GM12878 (cell line): ENCODE measurements at regions not wholly inside any gene's neighbourhood (a gene's known extent, or its start where the extent isn't known, plus 50 kb on each side); places are given as distances from the start of the nearest gene placed in this dataset.

Source experiments
- ATAC-seq: fragments of 200-7000 bp; cut with Tn5 transposase; 3 replicates; pipeline ENCODE4 v1.9.1; 2020; ENCODE audit warnings: mild to moderate bottlenecking, moderate library complexity
- BruUV-seq: library from RNA; stranded (reverse); fragments of 400-500 nt; replicated peaks from 2 replicates; lab custom pipeline; 2021; lab: Mats Ljungman, UMichigan
- CTCF ChIA-PET: fragments of 300-600 bp; sonication (Branson Sonifier 250); formaldehyde crosslinking; extraction: SDS; loops from one replicate; lab custom pipeline; 2021; ENCODE audit warnings: inconsistent platforms; lab: Yijun Ruan, JAX
- POLR2A ChIA-PET: fragments of 350-600 bp; formaldehyde crosslinking; extraction: SDS; loops from one replicate; lab custom pipeline; 2021; ENCODE audit warnings: inconsistent platforms; lab: Charles Lee
- RAD21 ChIA-PET: fragments of 300-600 bp; sonication (Branson Sonifier 250); formaldehyde crosslinking; loops from one replicate; lab custom pipeline; 2023; ENCODE audit warnings: antibody characterized with exemption; ENCODE audit not compliant: unreplicated experiment; lab: Charles Lee
- SMC1A ChIA-PET: fragments of 300-600 bp; sonication (Branson Sonifier 250); formaldehyde crosslinking; loops from one replicate; lab custom pipeline; 2023; ENCODE audit not compliant: unreplicated experiment, uncharacterized antibody; lab: Charles Lee
- DNase-seq: peaks from one replicate; pipeline ENCODE4 v3.0.0-alpha.2; 2011; ENCODE audit warnings: low read depth, low spot score
- FAIRE-seq: peaks from 3 replicates; lab custom pipeline; 2011; peaks lifted over from hg19 to GRCh38; lab: Jason Lieb, UNC
- H2AFZ ChIP-seq: 2 replicates; pipeline ENCODE4 v1.6.0; 2011; ENCODE audit warnings: low read depth, low read length, control low read depth; ENCODE audit not compliant: control insufficient read depth
- H3K27ac ChIP-seq: 2 replicates; pipeline ENCODE4 v1.5.1; 2011; ENCODE audit warnings: control low read depth; ENCODE audit not compliant: control insufficient read depth, insufficient read depth
- H3K27me3 ChIP-seq, 2 experiments: replicated peaks in 1 of 2; 2 replicates each; pipeline versions ENCODE4 v1.6.0 to v1.6.1; 2011; ENCODE audit warnings: low read length in 1 of 2; ENCODE audit not compliant: control insufficient read depth in 2 of 2, insufficient read depth in 2 of 2
- H3K36me3 ChIP-seq, 2 experiments: 2 replicates each; pipeline ENCODE4 v1.5.1; 2011; ENCODE audit warnings: low read length in 1 of 2; ENCODE audit not compliant: control insufficient read depth in 2 of 2, insufficient read depth in 2 of 2
- H3K4me1 ChIP-seq: 2 replicates; pipeline ENCODE4 v1.6.1; 2011; ENCODE audit warnings: mild to moderate bottlenecking, low read length, moderate library complexity, mixed read lengths; ENCODE audit not compliant: control insufficient read depth, insufficient read depth
- H3K4me2 ChIP-seq: 2 replicates; pipeline ENCODE4 v1.6.0; 2011; ENCODE audit warnings: control low read depth; ENCODE audit not compliant: control insufficient read depth, insufficient read depth
- H3K4me3 ChIP-seq: fragments of 200-600 bp; sonication (generic); 2 replicates; pipeline ENCODE4 v1.5.1; 2016
- H3K79me2 ChIP-seq: 2 replicates; pipeline ENCODE4 v1.6.0; 2011; ENCODE audit warnings: low read length; ENCODE audit not compliant: control insufficient read depth, insufficient read depth
- H3K9ac ChIP-seq: 2 replicates; pipeline ENCODE4 v1.8.0; 2011; ENCODE audit warnings: low read length, control low read depth, mixed read lengths; ENCODE audit not compliant: control insufficient read depth, insufficient read depth
- H3K9me3 ChIP-seq: replicated peaks from 3 replicates; pipeline ENCODE4 v1.5.1; 2011; ENCODE audit warnings: mild to moderate bottlenecking, low read length; ENCODE audit not compliant: control insufficient read depth, insufficient read depth
- H4K20me1 ChIP-seq: 2 replicates; pipeline ENCODE4 v1.6.0; 2011; ENCODE audit not compliant: control insufficient read depth, insufficient read depth
- CBFB ChIP-seq: IDR thresholded peaks from 2 replicates; pipeline ENCODE4 v1.6.1; 2016; ENCODE audit warnings: antibody characterized with exemption, low read depth
- YBX1 ChIP-seq: fragments of 450-650 bp; IDR thresholded peaks from 2 replicates; pipeline ENCODE4 v1.6.1; 2016; ENCODE audit warnings: antibody characterized with exemption
- ZNF24 ChIP-seq: fragments of 450-650 bp; IDR thresholded peaks from 2 replicates; pipeline ENCODE4 v1.6.1; 2017; ENCODE audit warnings: antibody characterized with exemption, mild to moderate bottlenecking
- ZNF384 ChIP-seq: IDR thresholded peaks from 2 replicates; pipeline ENCODE4 v1.6.1; 2012; ENCODE audit warnings: low read depth, mild to moderate bottlenecking, low read length, improper control_type of control experiment, borderline replicate concordance
- WGBS: methylation state at CpG from one replicate; pipeline ENCODE4 v1.1.6; 2016; ENCODE audit warnings: low lambda C conversion rate; ENCODE audit not compliant: insufficient replicate concordance, insufficient coverage; ENCODE audit errors: missing lambda C conversion rate; 5-methylcytosine and 5-hydroxymethylcytosine counted together
- in situ Hi-C: fragments of 300-500 bp; cut with MboI; formaldehyde crosslinking; loops from 9 replicates; pipeline ENCODE4 v1.14.3; 2018; ENCODE audit warnings: mixed read lengths
- intact Hi-C: fragments of 100-400 bp; cut with micrococcal nuclease; formaldehyde crosslinking; loops from one replicate; pipeline ENCODE4 v1.14.2; 2022; ENCODE audit not compliant: unreplicated experiment
- TF ChIP-seq, protein P1 (sequence below): fragments of 450-650 bp; IDR thresholded peaks from 2 replicates; pipeline ENCODE4 v1.6.1; 2017; ENCODE audit warnings: antibody characterized with exemption, mild to moderate bottlenecking, moderate library complexity
- TF ChIP-seq, protein P2 (sequence below): fragments of 450-650 bp; IDR thresholded peaks from 2 replicates; pipeline ENCODE4 v1.6.1; 2018; ENCODE audit warnings: borderline replicate concordance, mild to moderate bottlenecking; ENCODE audit not compliant: partially characterized antibody
- TF ChIP-seq, protein P3 (sequence below): IDR thresholded peaks from 2 replicates; pipeline ENCODE4 v1.6.1; 2012; ENCODE audit warnings: low read depth, low read length, improper control_type of control experiment
- TF ChIP-seq, protein P4 (sequence below), 3 experiments: IDR thresholded peaks in 2 of 3; conservative IDR thresholded peaks in 1 of 3; 2 replicates each; pipeline ENCODE4 v1.5.1; 2011; ENCODE audit warnings: low read depth in 3 of 3, low read length in 3 of 3, mild to moderate bottlenecking in 3 of 3, control low read depth in 2 of 3, moderate library complexity in 2 of 3, inconsistent platforms in 1 of 3, mixed read lengths in 1 of 3; ENCODE audit not compliant: control insufficient read depth in 2 of 3, insufficient read depth in 1 of 3; ENCODE audit errors: extremely low read depth in 1 of 3

DNA sequence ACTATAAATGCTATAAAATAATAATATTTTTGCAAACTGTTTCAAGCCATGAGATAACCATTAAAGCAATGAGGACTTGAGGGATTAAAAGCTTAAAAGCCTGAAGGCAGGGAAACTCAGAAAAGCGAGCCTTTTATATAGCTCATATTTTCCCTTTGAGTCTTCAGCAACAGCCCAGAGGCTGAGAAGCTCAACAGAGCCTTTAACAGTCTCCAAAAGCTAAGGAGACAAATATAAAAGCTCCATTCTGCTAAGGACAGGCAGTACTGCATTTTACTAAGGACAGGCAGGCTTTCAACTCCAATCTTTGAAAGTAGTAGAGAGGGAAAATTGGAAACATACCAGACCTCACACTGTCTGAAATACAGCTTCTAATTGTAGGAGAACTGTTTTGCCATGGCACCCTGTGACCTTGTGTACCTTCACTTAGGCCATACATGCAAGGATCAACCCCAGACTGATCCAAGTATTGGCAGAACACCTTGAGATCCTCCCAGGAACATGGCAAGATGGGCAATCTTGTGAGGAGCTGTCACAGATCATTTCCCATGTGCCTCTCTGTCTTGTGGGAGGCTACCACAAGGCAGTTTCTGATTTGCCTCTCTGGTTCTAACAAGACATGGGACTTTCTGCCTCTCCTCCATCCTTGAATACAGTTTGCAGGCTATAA is 53.1 kb upstream of the ARNT2 start:
- ChIA-PET POLR2A (no interaction called here), RAD21 (no interaction called here), CTCF (no interaction called here), SMC1A (interaction anchor here (0.8 kb wide), 1 partner anchor 1036 kb away, joined by 3 read pairs; no protein-coding TSS in a partner anchor)
- in situ Hi-C loops (no loop called here), intact Hi-C loops (no loop called here)
- 0% methylated on average over 1 of the region's 1 CpG for WGBS
- TF ChIP-seq CBFB = no peak
- TF ChIP-seq, protein P1, sequence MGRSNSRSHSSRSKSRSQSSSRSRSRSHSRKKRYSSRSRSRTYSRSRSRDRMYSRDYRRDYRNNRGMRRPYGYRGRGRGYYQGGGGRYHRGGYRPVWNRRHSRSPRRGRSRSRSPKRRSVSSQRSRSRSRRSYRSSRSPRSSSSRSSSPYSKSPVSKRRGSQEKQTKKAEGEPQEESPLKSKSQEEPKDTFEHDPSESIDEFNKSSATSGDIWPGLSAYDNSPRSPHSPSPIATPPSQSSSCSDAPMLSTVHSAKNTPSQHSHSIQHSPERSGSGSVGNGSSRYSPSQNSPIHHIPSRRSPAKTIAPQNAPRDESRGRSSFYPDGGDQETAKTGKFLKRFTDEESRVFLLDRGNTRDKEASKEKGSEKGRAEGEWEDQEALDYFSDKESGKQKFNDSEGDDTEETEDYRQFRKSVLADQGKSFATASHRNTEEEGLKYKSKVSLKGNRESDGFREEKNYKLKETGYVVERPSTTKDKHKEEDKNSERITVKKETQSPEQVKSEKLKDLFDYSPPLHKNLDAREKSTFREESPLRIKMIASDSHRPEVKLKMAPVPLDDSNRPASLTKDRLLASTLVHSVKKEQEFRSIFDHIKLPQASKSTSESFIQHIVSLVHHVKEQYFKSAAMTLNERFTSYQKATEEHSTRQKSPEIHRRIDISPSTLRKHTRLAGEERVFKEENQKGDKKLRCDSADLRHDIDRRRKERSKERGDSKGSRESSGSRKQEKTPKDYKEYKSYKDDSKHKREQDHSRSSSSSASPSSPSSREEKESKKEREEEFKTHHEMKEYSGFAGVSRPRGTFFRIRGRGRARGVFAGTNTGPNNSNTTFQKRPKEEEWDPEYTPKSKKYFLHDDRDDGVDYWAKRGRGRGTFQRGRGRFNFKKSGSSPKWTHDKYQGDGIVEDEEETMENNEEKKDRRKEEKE = no peak
- no peak for TF ChIP-seq ZNF384
- no peak for TF ChIP-seq YBX1
- TF ChIP-seq ZNF24 = no peak
- TF ChIP-seq, protein P2, sequence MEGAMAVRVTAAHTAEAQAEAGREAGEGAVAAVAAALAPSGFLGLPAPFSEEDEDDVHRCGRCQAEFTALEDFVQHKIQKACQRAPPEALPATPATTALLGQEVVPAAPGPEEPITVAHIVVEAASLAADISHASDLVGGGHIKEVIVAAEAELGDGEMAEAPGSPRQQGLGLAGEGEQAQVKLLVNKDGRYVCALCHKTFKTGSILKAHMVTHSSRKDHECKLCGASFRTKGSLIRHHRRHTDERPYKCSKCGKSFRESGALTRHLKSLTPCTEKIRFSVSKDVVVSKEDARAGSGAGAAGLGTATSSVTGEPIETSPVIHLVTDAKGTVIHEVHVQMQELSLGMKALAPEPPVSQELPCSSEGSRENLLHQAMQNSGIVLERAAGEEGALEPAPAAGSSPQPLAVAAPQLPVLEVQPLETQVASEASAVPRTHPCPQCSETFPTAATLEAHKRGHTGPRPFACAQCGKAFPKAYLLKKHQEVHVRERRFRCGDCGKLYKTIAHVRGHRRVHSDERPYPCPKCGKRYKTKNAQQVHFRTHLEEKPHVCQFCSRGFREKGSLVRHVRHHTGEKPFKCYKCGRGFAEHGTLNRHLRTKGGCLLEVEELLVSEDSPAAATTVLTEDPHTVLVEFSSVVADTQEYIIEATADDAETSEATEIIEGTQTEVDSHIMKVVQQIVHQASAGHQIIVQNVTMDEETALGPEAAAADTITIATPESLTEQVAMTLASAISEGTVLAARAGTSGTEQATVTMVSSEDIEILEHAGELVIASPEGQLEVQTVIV = no peak
- TF ChIP-seq, protein P3, sequence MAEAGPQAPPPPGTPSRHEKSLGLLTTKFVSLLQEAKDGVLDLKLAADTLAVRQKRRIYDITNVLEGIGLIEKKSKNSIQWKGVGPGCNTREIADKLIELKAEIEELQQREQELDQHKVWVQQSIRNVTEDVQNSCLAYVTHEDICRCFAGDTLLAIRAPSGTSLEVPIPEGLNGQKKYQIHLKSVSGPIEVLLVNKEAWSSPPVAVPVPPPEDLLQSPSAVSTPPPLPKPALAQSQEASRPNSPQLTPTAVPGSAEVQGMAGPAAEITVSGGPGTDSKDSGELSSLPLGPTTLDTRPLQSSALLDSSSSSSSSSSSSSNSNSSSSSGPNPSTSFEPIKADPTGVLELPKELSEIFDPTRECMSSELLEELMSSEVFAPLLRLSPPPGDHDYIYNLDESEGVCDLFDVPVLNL = no peak
- TF ChIP-seq, protein P4, sequence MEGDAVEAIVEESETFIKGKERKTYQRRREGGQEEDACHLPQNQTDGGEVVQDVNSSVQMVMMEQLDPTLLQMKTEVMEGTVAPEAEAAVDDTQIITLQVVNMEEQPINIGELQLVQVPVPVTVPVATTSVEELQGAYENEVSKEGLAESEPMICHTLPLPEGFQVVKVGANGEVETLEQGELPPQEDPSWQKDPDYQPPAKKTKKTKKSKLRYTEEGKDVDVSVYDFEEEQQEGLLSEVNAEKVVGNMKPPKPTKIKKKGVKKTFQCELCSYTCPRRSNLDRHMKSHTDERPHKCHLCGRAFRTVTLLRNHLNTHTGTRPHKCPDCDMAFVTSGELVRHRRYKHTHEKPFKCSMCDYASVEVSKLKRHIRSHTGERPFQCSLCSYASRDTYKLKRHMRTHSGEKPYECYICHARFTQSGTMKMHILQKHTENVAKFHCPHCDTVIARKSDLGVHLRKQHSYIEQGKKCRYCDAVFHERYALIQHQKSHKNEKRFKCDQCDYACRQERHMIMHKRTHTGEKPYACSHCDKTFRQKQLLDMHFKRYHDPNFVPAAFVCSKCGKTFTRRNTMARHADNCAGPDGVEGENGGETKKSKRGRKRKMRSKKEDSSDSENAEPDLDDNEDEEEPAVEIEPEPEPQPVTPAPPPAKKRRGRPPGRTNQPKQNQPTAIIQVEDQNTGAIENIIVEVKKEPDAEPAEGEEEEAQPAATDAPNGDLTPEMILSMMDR (IDR thresholded peaks at IDR 0.05 in 2 of 3, conservative IDR thresholded peaks at IDR 0.05 in 1 of 3; ENCODE audit: control insufficient read depth in 2 of 3, extremely low read depth in 1 of 3, insufficient read depth in 1 of 3, low read depth in 3 of 3, low read length in 3 of 3) = no peak
- H3K9me3 ChIP-seq = no peaks in the 10 kb centered on the region
- no peak for FAIRE-seq
- H3K4me1 ChIP-seq = no peaks in the 10 kb centered on the region
- no TSS peak for BruUV-seq
- H3K27me3 ChIP-seq = no peaks in the 10 kb centered on the region; a peak in 2 of 4 replicates
- H3K4me3 ChIP-seq = no peak overlapping the region
- H3K27ac ChIP-seq = no peak overlapping the region
- H3K4me2 ChIP-seq = no peak overlapping the region
- no peak overlapping the region for H2AFZ ChIP-seq
- DNase-seq = no peak
- no peaks in the 10 kb centered on the region for H3K79me2 ChIP-seq
- ATAC-seq = no peak
- no peaks in the 10 kb centered on the region for H4K20me1 ChIP-seq
- no peaks in the 10 kb centered on the region for H3K36me3 ChIP-seq
- H3K9ac ChIP-seq = no peak overlapping the region
